RWPE2 (cell line): ENCODE measurements at regions not wholly inside any gene's neighbourhood (a gene's known extent, or its start where the extent isn't known, plus 50 kb on each side); places are given as distances from the start of the nearest gene placed in this dataset.

Source experiments
- ATAC-seq: fragments of 200-7000 bp; cut with Tn5 transposase; 3 replicates; pipeline ENCODE4 v1.9.1; 2021; ENCODE audit warnings: low read depth
- DNase-seq: peaks from one replicate; pipeline ENCODE4 v3.0.0-alpha.2; 2020; ENCODE audit warnings: low spot score
- H3K27ac ChIP-seq: fragments of 450-650 bp; 2 replicates; pipeline ENCODE4 v1.5.1; 2017; ENCODE audit warnings: mild to moderate bottlenecking; ENCODE audit not compliant: poor library complexity, severe bottlenecking
- H3K27me3 ChIP-seq: fragments of 250-450 bp; sonication (Bioruptor Pico); 2 replicates; pipeline ENCODE4 v1.5.1; 2021; ENCODE audit warnings: mild to moderate bottlenecking, moderate library complexity; ENCODE audit not compliant: insufficient read depth, poor library complexity, severe bottlenecking
- H3K36me3 ChIP-seq: fragments of 250-450 bp; sonication (Bioruptor Pico); 2 replicates; pipeline ENCODE4 v1.5.1; 2020; ENCODE audit warnings: low read depth, mild to moderate bottlenecking, moderate library complexity
- H3K4me1 ChIP-seq: fragments of 250-450 bp; sonication (Bioruptor Pico); 2 replicates; pipeline ENCODE4 v1.5.1; 2021; ENCODE audit warnings: mild to moderate bottlenecking, moderate library complexity; ENCODE audit not compliant: insufficient read depth, poor library complexity, severe bottlenecking
- H3K4me3 ChIP-seq: fragments of 250-450 bp; sonication (Bioruptor Pico); 2 replicates; pipeline ENCODE4 v1.5.1; 2021; ENCODE audit warnings: mild to moderate bottlenecking, moderate library complexity; ENCODE audit not compliant: severe bottlenecking
- H3K9me3 ChIP-seq: fragments of 250-450 bp; sonication (Bioruptor Pico); 2 replicates; pipeline ENCODE4 v1.5.1; 2021; ENCODE audit warnings: mild to moderate bottlenecking, moderate library complexity; ENCODE audit not compliant: severe bottlenecking
- TF ChIP-seq, protein P1 (sequence below): fragments of 450-650 bp; IDR thresholded peaks from one replicate; pipeline ENCODE4 v1.5.1; 2017; ENCODE audit warnings: mild to moderate bottlenecking, moderate library complexity; ENCODE audit not compliant: poor library complexity, severe bottlenecking

DNA sequence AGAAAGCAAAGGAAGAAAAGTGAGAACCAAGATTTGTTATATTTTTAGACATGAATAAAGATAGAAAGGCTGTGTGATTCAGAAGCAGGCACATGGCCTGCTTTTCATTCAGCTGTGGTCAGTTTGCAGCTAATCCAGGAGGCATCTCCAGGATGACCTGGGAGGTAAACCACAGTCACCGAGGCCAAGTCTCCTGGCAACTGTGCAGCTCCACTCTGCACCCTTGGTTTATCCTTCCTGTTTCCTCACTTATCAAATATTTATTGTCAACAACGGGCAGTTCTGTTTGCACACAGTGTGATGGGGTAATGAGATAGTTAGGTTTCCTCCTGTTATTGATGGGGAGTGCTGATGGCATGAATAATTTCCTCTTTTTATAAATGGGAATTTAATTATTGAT, 243.0 kb downstream of the PSAT1 start:
- no peaks in the 10 kb centered on the region for H3K9me3 ChIP-seq
- no peaks in the 10 kb centered on the region for H3K36me3 ChIP-seq
- no peak overlapping the region for H3K4me3 ChIP-seq
- no peaks in the 10 kb centered on the region for H3K4me1 ChIP-seq
- DNase-seq: no peak
- ATAC-seq: peak; percentile 74
- H3K27me3 ChIP-seq: no peaks in the 10 kb centered on the region
- TF ChIP-seq, protein P1, sequence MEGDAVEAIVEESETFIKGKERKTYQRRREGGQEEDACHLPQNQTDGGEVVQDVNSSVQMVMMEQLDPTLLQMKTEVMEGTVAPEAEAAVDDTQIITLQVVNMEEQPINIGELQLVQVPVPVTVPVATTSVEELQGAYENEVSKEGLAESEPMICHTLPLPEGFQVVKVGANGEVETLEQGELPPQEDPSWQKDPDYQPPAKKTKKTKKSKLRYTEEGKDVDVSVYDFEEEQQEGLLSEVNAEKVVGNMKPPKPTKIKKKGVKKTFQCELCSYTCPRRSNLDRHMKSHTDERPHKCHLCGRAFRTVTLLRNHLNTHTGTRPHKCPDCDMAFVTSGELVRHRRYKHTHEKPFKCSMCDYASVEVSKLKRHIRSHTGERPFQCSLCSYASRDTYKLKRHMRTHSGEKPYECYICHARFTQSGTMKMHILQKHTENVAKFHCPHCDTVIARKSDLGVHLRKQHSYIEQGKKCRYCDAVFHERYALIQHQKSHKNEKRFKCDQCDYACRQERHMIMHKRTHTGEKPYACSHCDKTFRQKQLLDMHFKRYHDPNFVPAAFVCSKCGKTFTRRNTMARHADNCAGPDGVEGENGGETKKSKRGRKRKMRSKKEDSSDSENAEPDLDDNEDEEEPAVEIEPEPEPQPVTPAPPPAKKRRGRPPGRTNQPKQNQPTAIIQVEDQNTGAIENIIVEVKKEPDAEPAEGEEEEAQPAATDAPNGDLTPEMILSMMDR: no peak
- H3K27ac ChIP-seq: no peak overlapping the region

DNA sequence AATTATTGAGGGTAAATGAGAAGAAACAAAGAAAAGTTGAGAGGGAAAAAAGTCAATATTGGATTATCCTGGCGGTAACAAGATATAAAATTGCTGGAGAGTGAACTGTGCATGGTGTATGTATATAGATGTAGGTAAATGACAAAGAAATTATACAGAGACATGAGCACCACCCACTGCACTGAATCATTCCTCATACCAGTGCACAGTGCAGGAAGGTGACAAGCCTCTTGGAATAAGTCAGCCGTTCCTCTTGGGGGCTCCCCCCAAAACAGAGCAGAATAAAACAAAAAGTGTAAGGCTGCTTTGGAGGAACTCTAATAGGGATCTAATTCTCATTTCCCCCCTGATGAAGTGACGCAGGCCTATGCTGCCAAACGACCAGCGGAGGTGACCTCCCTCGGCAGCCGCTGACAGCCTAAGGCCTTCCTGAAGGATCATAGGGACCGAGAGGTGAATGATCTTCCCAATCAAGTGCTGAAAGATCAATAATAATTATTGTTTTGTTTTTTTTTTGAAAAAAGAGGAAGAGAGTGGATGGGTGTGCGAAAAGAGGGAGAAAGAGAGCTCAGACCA, 245.0 kb downstream of the PSAT1 start:
- TF ChIP-seq, protein P1: no peak
- no peak overlapping the region for H3K27ac ChIP-seq
- DNase-seq (no peak), ATAC-seq (no peak)
- H3K4me1 ChIP-seq: no peaks in the 10 kb centered on the region
- H3K4me3 ChIP-seq: no peak overlapping the region
- H3K9me3 ChIP-seq: no peaks in the 10 kb centered on the region
- no peaks in the 10 kb centered on the region for H3K27me3 ChIP-seq
- H3K36me3 ChIP-seq: no peaks in the 10 kb centered on the region

DNA sequence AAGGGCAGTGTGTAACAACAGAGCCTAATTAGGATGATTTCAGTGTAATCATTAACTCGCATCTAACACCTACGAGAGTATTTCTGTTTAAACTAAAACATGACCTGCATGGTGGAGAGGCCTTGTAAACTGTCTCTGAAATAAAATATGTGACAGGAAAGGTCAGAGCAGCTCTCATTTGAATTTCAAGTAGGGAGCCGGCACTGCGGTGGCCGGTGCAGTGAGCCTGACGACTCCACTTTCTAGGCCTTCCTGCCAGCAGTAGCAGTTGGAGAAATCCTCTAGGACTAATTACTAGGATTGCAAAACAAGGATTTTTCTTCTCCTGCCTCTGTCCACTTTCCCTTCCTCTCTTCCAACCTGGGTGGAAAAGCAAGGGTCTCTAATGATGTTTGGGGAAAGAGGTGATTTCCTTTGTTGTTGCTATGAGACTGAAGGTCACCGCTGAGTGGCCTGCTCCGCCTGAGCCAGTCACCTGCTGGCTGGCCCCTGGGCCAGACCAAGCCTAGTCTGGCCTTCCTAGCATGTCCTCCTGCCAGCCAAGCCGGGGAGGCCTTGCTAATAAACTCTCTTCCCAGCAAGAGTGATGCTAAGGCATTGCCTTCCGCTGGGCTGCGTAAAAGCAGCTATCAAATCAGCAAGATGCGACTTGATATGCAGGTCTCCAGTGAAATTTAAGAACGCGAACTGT, 245.7 kb downstream of the PSAT1 start:
- Histone ChIP-seq H3K4me3 (no peak overlapping the region), H3K4me1 (no peaks in the 10 kb centered on the region), H3K36me3 (no peaks in the 10 kb centered on the region), H3K27me3 (no peaks in the 10 kb centered on the region), H3K9me3 (no peaks in the 10 kb centered on the region), H3K27ac (no peak overlapping the region)
- no peak for ATAC-seq
- no peak for DNase-seq
- TF ChIP-seq, protein P1: no peak

DNA sequence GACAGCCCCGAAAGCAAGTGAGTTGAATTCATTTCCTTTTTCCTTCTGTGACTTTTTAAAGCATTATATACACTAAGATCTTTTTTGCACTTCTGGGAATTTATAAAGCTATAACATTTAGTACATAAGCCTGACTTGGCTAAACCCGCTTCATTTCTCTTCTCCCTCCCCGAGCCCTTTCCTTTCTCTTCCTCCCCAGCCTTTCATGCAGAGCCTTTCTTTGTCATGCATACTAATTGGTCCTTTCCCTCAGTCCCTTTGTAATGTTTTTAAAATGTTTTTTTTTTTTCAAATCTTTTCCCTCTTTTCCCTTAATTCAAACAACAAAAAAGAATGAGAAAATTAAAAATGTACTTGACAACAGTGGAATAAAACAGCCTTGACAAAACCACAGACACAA, 246.4 kb downstream of the PSAT1 start:
- no peak for ATAC-seq
- no peak overlapping the region for H3K4me3 ChIP-seq
- H3K27ac ChIP-seq: no peak overlapping the region

More for the DNA sequence above, 246.4 kb downstream of the PSAT1 start:
- no peaks in the 10 kb centered on the region for H3K36me3 ChIP-seq
- H3K27me3 ChIP-seq: no peaks in the 10 kb centered on the region
- DNase-seq: no peak
- H3K9me3 ChIP-seq: no peaks in the 10 kb centered on the region
- TF ChIP-seq, protein P1: no peak
- no peaks in the 10 kb centered on the region for H3K4me1 ChIP-seq
